ENCODE measurements at regions not wholly inside any gene's neighbourhood (a gene's known extent, or its start where the extent isn't known, plus 50 kb on each side); places are given as distances from the start of the nearest gene placed in this dataset.

GRCh38 chr10:21196822-21197395 lies 299.8 kb upstream of the NEBL start:
- no peak overlapping the region for H3K9ac ChIP-seq (ENCODE audit: control insufficient read depth, extremely low read depth, insufficient read depth, low read length)
- H3K4me3 ChIP-seq (ENCODE audit: control insufficient read depth in 2 of 3, extremely low read depth in 1 of 3, insufficient read depth in 2 of 3, low read depth in 1 of 3, low read length in 3 of 3) = no peak overlapping the region
- H3K4me2 ChIP-seq (ENCODE audit: control insufficient read depth, extremely low read depth, insufficient read depth, low read depth, low read length) = no peak overlapping the region
- H2AFZ ChIP-seq (ENCODE audit: control insufficient read depth, low read length) = no peak overlapping the region
- H3K27ac ChIP-seq (ENCODE audit: control insufficient read depth, insufficient read depth, low read length) = no peak overlapping the region
- H4K20me1 ChIP-seq (ENCODE audit: control insufficient read depth, extremely low read depth, insufficient read depth, low read length) = no peaks in the 10 kb centered on the region
- H3K27me3 ChIP-seq (ENCODE audit: control insufficient read depth, extremely low read depth, insufficient read depth, low read length) = no peaks in the 10 kb centered on the region
- H3K9me1 ChIP-seq (ENCODE audit: control insufficient read depth, extremely low read depth, insufficient read depth, low read length) = no peaks in the 10 kb centered on the region
- no peak for FAIRE-seq
- DNase-seq (ENCODE audit: low read depth, low spot score) = no peak
- H3K36me3 ChIP-seq (ENCODE audit: control insufficient read depth in 2 of 2, extremely low read depth in 1 of 2, insufficient read depth in 2 of 2, low read length in 2 of 2) = no peaks in the 10 kb centered on the region
- dilution Hi-C loops (cut with MboI; ENCODE audit: extremely low pct_ligation_motif_present, low sequenced_read_pairs) = no loop called here
- TF ChIP-seq EZH2 (IDR thresholded peaks at IDR 0.05; ENCODE audit: low read length) = no peak
- no peak for TF ChIP-seq CTCF (optimal IDR thresholded peaks at IDR 0.05 in 1 of 3, IDR thresholded peaks at IDR 0.05 in 1 of 3, conservative IDR thresholded peaks at IDR 0.05 in 1 of 3; ENCODE audit: extremely low read depth in 1 of 3, insufficient read depth in 2 of 3, low read length in 3 of 3)
- H3K79me2 ChIP-seq (ENCODE audit: control insufficient read depth, insufficient read depth, low read length) = no peaks in the 10 kb centered on the region
- peaks cover 7% of the 10 kb centered on the region for H3K4me1 ChIP-seq (ENCODE audit: control insufficient read depth, extremely low read depth, insufficient read depth, low read length)
- H3K9me3 ChIP-seq (ENCODE audit: control insufficient read depth, low read depth, low read length) = peaks cover 9% of the 10 kb centered on the region

- Histone ChIP-seq H3K27me3 (ENCODE audit: control insufficient read depth, extremely low read depth, insufficient read depth, low read length) (no peaks in the 10 kb centered on the region), H3K9me3 (ENCODE audit: control insufficient read depth, low read depth, low read length) (peaks cover 9% of the 10 kb centered on the region), H3K4me1 (ENCODE audit: control insufficient read depth, extremely low read depth, insufficient read depth, low read length) (peaks cover 13% of the 10 kb centered on the region), H3K4me2 (ENCODE audit: control insufficient read depth, extremely low read depth, insufficient read depth, low read depth, low read length) (no peak overlapping the region), H3K9ac (ENCODE audit: control insufficient read depth, extremely low read depth, insufficient read depth, low read length) (no peak overlapping the region), H4K20me1 (ENCODE audit: control insufficient read depth, extremely low read depth, insufficient read depth, low read length) (no peaks in the 10 kb centered on the region), H3K4me3 (ENCODE audit: control insufficient read depth in 2 of 3, extremely low read depth in 1 of 3, insufficient read depth in 2 of 3, low read depth in 1 of 3, low read length in 3 of 3) (no peak overlapping the region), H3K9me1 (ENCODE audit: control insufficient read depth, extremely low read depth, insufficient read depth, low read length) (no peaks in the 10 kb centered on the region), H3K27ac (ENCODE audit: control insufficient read depth, insufficient read depth, low read length) (no peak overlapping the region), H3K79me2 (ENCODE audit: control insufficient read depth, insufficient read depth, low read length) (no peaks in the 10 kb centered on the region), H2AFZ (ENCODE audit: control insufficient read depth, low read length) (no peak overlapping the region), H3K36me3 (ENCODE audit: control insufficient read depth in 2 of 2, extremely low read depth in 1 of 2, insufficient read depth in 2 of 2, low read length in 2 of 2) (no peaks in the 10 kb centered on the region)
- DNase-seq (ENCODE audit: low read depth, low spot score) (no peak), FAIRE-seq (no peak)
- no peak for TF ChIP-seq CTCF (optimal IDR thresholded peaks at IDR 0.05 in 1 of 3, IDR thresholded peaks at IDR 0.05 in 1 of 3, conservative IDR thresholded peaks at IDR 0.05 in 1 of 3; ENCODE audit: extremely low read depth in 1 of 3, insufficient read depth in 2 of 3, low read length in 3 of 3)
- TF ChIP-seq EZH2 (IDR thresholded peaks at IDR 0.05; ENCODE audit: low read length) = no peak
- dilution Hi-C loops (cut with MboI; ENCODE audit: extremely low pct_ligation_motif_present, low sequenced_read_pairs) = no loop called here
Measured at GRCh38 chr10:21195252-21195651, 298.1 kb upstream of the NEBL start.

Measured in keratinocyte (primary cell).